ENCODE measurements at regions not wholly inside any gene's neighbourhood (a gene's known extent, or its start where the extent isn't known, plus 50 kb on each side); places are given as distances from the start of the nearest gene placed in this dataset.

- no peaks in the 10 kb centered on the region for H3K4me1 ChIP-seq (ENCODE audit: control insufficient read depth, extremely low read depth, insufficient read depth, low read length)
- H3K27ac ChIP-seq (ENCODE audit: insufficient read depth, low read depth, low read length) = no peak overlapping the region
- ChIA-PET CTCF (no interaction called here), POLR2A (no interaction called here)
- TF ChIP-seq GATA2 (IDR thresholded peaks at IDR 0.05; ENCODE audit: insufficient read depth, insufficient read length, low read depth, low read length) = no peak
- TF ChIP-seq MAX (IDR thresholded peaks at IDR 0.05; ENCODE audit: insufficient read depth, insufficient read length) = no peak
- no peak for TF ChIP-seq POLR2A (IDR thresholded peaks at IDR 0.05; ENCODE audit: low read depth, low read length)
- TF ChIP-seq MYC (IDR thresholded peaks at IDR 0.05; ENCODE audit: low read depth, low read length) = no peak
- no peak for TF ChIP-seq FOS (IDR thresholded peaks at IDR 0.05; ENCODE audit: borderline replicate concordance, insufficient read depth, low read length)
- no peak for TF ChIP-seq JUN (IDR thresholded peaks at IDR 0.05; ENCODE audit: borderline replicate concordance, insufficient read depth, insufficient read length, low read depth)
- no peak for TF ChIP-seq POLR2AphosphoS5 (IDR thresholded peaks at IDR 0.05; ENCODE audit: insufficient read depth, low read depth, low read length)
- TF ChIP-seq CTCF (IDR thresholded peaks at IDR 0.05; ENCODE audit: extremely low read depth in 1 of 2, insufficient read depth in 1 of 2, low read depth in 1 of 2, low read length in 2 of 2) = no peak
- no peak for TF ChIP-seq EZH2 (IDR thresholded peaks at IDR 0.05; ENCODE audit: borderline replicate concordance, low read depth, low read length, severe bottlenecking)
- dilution Hi-C loops (cut with MboI; ENCODE audit: extremely low pct_ligation_motif_present, low sequenced_read_pairs) = no loop called here
- H2AFZ ChIP-seq (ENCODE audit: low read depth, low read length) = no peak overlapping the region
- no peak for DNase-seq (ENCODE audit: low read depth, low spot score)
- no peak for FAIRE-seq
- H3K9ac ChIP-seq (replicated peaks; ENCODE audit: extremely low read depth, insufficient read depth, low read length) = no peak overlapping the region
- no peaks in the 10 kb centered on the region for H3K9me3 ChIP-seq (replicated peaks; ENCODE audit: control insufficient read depth, insufficient read depth, low read length)
- H3K9me1 ChIP-seq (replicated peaks; ENCODE audit: control insufficient read depth, extremely low read depth, insufficient read depth, low read length) = no peaks in the 10 kb centered on the region
- H3K36me3 ChIP-seq (ENCODE audit: control insufficient read depth in 2 of 2, extremely low read depth in 1 of 2, insufficient read depth in 2 of 2, low read length in 2 of 2) = no peaks in the 10 kb centered on the region
- no peaks in the 10 kb centered on the region for H3K27me3 ChIP-seq (ENCODE audit: control insufficient read depth in 2 of 2, insufficient read depth in 2 of 2, low read length in 2 of 2)
- no TSS peak for BruUV-seq (replicated peaks)
- no peak overlapping the region for H3K4me2 ChIP-seq (ENCODE audit: insufficient read depth, low read length)
- H3K4me3 ChIP-seq (replicated peaks in 1 of 3; ENCODE audit: insufficient read depth in 1 of 3, low read depth in 1 of 3, low read length in 3 of 3) = no peak overlapping the region
- no peaks in the 10 kb centered on the region for H4K20me1 ChIP-seq (replicated peaks; ENCODE audit: control insufficient read depth, extremely low read depth, insufficient read depth, low read length)
- H3K79me2 ChIP-seq (ENCODE audit: control insufficient read depth, insufficient read depth, low read length) = no peaks in the 10 kb centered on the region
- intact Hi-C loops (cut with micrococcal nuclease) = no loop called here
Observed at GRCh38 chr3:5698851-5699250, 511.3 kb downstream of the EDEM1 start.

All from endothelial cell of umbilical vein (primary cell).